ENCODE measurements at regions not wholly inside any gene's neighbourhood (a gene's known extent, or its start where the extent isn't known, plus 50 kb on each side); places are given as distances from the start of the nearest gene placed in this dataset.
"Not testable (repeated sequence)": the region's sequence is repeated elsewhere in the genome, so short reads cannot be mapped to it uniquely, and the experiment has no call there.

- DNase-seq (ENCODE audit: low read depth, low spot score), result peak; percentile 36
- in situ Hi-C loops (cut with HindIII; ENCODE audit: low pct_unique_long_range_greater_than_20kb, low sequenced_read_pairs), result not testable (repeated sequence)
Observed at GRCh38 chr4:189721016-189721993, 219.4 kb upstream of the FRG1 start.

GRCh38 chr4:189722324-189723003 is 218.2 kb upstream of the FRG1 start:
- in situ Hi-C loops (cut with HindIII; ENCODE audit: low pct_unique_long_range_greater_than_20kb, low sequenced_read_pairs), result not testable (repeated sequence)

GRCh38 chr4:189727982-189728638 is 212.6 kb upstream of the FRG1 start:
- in situ Hi-C loops (cut with HindIII; ENCODE audit: low pct_unique_long_range_greater_than_20kb, low sequenced_read_pairs), result not testable (repeated sequence)

More at GRCh38 chr4:189722324-189723003, 218.2 kb upstream of the FRG1 start:
- DNase-seq (ENCODE audit: low read depth, low spot score), result peak; percentile 88

GRCh38 chr4:189731989-189732388 is 208.7 kb upstream of the FRG1 start:
- in situ Hi-C loops (cut with HindIII; ENCODE audit: low pct_unique_long_range_greater_than_20kb, low sequenced_read_pairs), result not testable (repeated sequence)
- peak; percentile 12 for DNase-seq (ENCODE audit: low read depth, low spot score)

More at GRCh38 chr4:189727982-189728638, 212.6 kb upstream of the FRG1 start:
- not testable (repeated sequence) for DNase-seq (ENCODE audit: low read depth, low spot score)

- in situ Hi-C loops (cut with HindIII; ENCODE audit: low pct_unique_long_range_greater_than_20kb, low sequenced_read_pairs); DNase-seq (ENCODE audit: low read depth, low spot score): not testable (repeated sequence)
Observed at GRCh38 chr4:189733507-189733906, 207.2 kb upstream of the FRG1 start.

- DNase-seq (ENCODE audit: low read depth, low spot score), result peak; percentile 91
- in situ Hi-C loops (cut with HindIII; ENCODE audit: low pct_unique_long_range_greater_than_20kb, low sequenced_read_pairs), result not testable (repeated sequence)
Observed at GRCh38 chr4:189734648-189735267, 205.9 kb upstream of the FRG1 start.

GRCh38 chr4:189736656-189737055 is 204.0 kb upstream of the FRG1 start:
- DNase-seq (ENCODE audit: low read depth, low spot score); in situ Hi-C loops (cut with HindIII; ENCODE audit: low pct_unique_long_range_greater_than_20kb, low sequenced_read_pairs): not testable (repeated sequence)

- DNase-seq (ENCODE audit: low read depth, low spot score); in situ Hi-C loops (cut with HindIII; ENCODE audit: low pct_unique_long_range_greater_than_20kb, low sequenced_read_pairs): not testable (repeated sequence)
Observed at GRCh38 chr4:189740118-189740517, 200.6 kb upstream of the FRG1 start.

GRCh38 chr4:189740873-189741272 is 199.8 kb upstream of the FRG1 start:
- in situ Hi-C loops (cut with HindIII; ENCODE audit: low pct_unique_long_range_greater_than_20kb, low sequenced_read_pairs), result no loop called here
- no peak for DNase-seq (ENCODE audit: low read depth, low spot score)

- DNase-seq (ENCODE audit: low read depth, low spot score); in situ Hi-C loops (cut with HindIII; ENCODE audit: low pct_unique_long_range_greater_than_20kb, low sequenced_read_pairs): not testable (repeated sequence)
Observed at GRCh38 chr4:189753092-189753491, 187.6 kb upstream of the FRG1 start.

GRCh38 chr4:189763583-189763982 is 177.1 kb upstream of the FRG1 start:
- in situ Hi-C loops (cut with HindIII; ENCODE audit: low pct_unique_long_range_greater_than_20kb, low sequenced_read_pairs), result no loop called here

GRCh38 chr4:189765301-189765700 is 175.4 kb upstream of the FRG1 start:
- in situ Hi-C loops (cut with HindIII; ENCODE audit: low pct_unique_long_range_greater_than_20kb, low sequenced_read_pairs), result no loop called here
- no peak for DNase-seq (ENCODE audit: low read depth, low spot score)

More at GRCh38 chr4:189763583-189763982, 177.1 kb upstream of the FRG1 start:
- no peak for DNase-seq (ENCODE audit: low read depth, low spot score)

- in situ Hi-C loops (cut with HindIII; ENCODE audit: low pct_unique_long_range_greater_than_20kb, low sequenced_read_pairs), result no loop called here
Observed at GRCh38 chr4:189765736-189766135, 174.9 kb upstream of the FRG1 start.

GRCh38 chr4:189767941-189768340 is 172.7 kb upstream of the FRG1 start:
- in situ Hi-C loops (cut with HindIII; ENCODE audit: low pct_unique_long_range_greater_than_20kb, low sequenced_read_pairs), result no loop called here
- DNase-seq (ENCODE audit: low read depth, low spot score), result no peak

More at GRCh38 chr4:189765736-189766135, 174.9 kb upstream of the FRG1 start:
- DNase-seq (ENCODE audit: low read depth, low spot score), result no peak

GRCh38 chr4:189769131-189769530 is 171.5 kb upstream of the FRG1 start:
- DNase-seq (ENCODE audit: low read depth, low spot score), result no peak
- in situ Hi-C loops (cut with HindIII; ENCODE audit: low pct_unique_long_range_greater_than_20kb, low sequenced_read_pairs), result no loop called here

- DNase-seq (ENCODE audit: low read depth, low spot score), result peak; percentile 10
- in situ Hi-C loops (cut with HindIII; ENCODE audit: low pct_unique_long_range_greater_than_20kb, low sequenced_read_pairs), result no loop called here
Observed at GRCh38 chr4:189771696-189772361, 168.8 kb upstream of the FRG1 start.

GRCh38 chr4:189773909-189774308 is 166.8 kb upstream of the FRG1 start:
- peak; percentile 11 for DNase-seq (ENCODE audit: low read depth, low spot score)
- in situ Hi-C loops (cut with HindIII; ENCODE audit: low pct_unique_long_range_greater_than_20kb, low sequenced_read_pairs), result no loop called here
